Caco-2 (cell line): ENCODE measurements at regions not wholly inside any gene's neighbourhood (a gene's known extent, or its start where the extent isn't known, plus 50 kb on each side); places are given as distances from the start of the nearest gene placed in this dataset.

Source experiments
- BruUV-seq: library from RNA; stranded (reverse); fragments of 400-500 nt; replicated peaks from 2 replicates; lab custom pipeline; 2021; lab: Mats Ljungman, UMichigan
- CTCF ChIA-PET: fragments of 300-600 bp; sonication (Branson Sonifier 250); formaldehyde crosslinking; loops from one replicate; lab custom pipeline; 2022; ENCODE audit warnings: antibody characterized with exemption; lab: Charles Lee
- POLR2A ChIA-PET: fragments of 300-600 bp; sonication (Branson Sonifier 250); formaldehyde crosslinking; loops from one replicate; lab custom pipeline; 2022; ENCODE audit warnings: antibody characterized with exemption; lab: Charles Lee
- DNase-seq, 2 experiments: peaks; one replicate each; pipeline versions ENCODE4 v3.0.0 to v3.0.0-alpha.2; 2020 to 2022
- H3K27me3 ChIP-seq: replicated peaks from 2 replicates; pipeline ENCODE4 v1.6.0; 2011; ENCODE audit warnings: low read length; ENCODE audit not compliant: control insufficient read depth, insufficient read depth
- H3K36me3 ChIP-seq: 2 replicates; pipeline ENCODE4 v1.5.1; 2011; ENCODE audit warnings: low read length; ENCODE audit not compliant: control insufficient read depth, insufficient read depth
- H3K4me1 ChIP-seq: fragments of 250-450 bp; sonication (Bioruptor Pico); 2 replicates; pipeline ENCODE4 v1.5.1; 2020; ENCODE audit warnings: mild to moderate bottlenecking
- H3K4me3 ChIP-seq: 2 replicates; pipeline ENCODE4 v1.5.1; 2011; ENCODE audit warnings: low read depth, mild to moderate bottlenecking, control low read depth, low read length
- H3K9me3 ChIP-seq: fragments of 250-450 bp; sonication (Bioruptor Pico); 2 replicates; pipeline ENCODE4 v1.5.1; 2020; ENCODE audit warnings: mild to moderate bottlenecking, moderate library complexity
- H3K27ac Mint-ChIP-seq: one replicate; pipeline ENCODE4 v1.8.0; 2022; ENCODE audit warnings: mixed read lengths; ENCODE audit not compliant: unreplicated experiment
- H3K27me3 Mint-ChIP-seq: one replicate; pipeline ENCODE4 v1.8.0; 2022; ENCODE audit warnings: mixed read lengths; ENCODE audit not compliant: insufficient read depth, unreplicated experiment
- H3K36me3 Mint-ChIP-seq: one replicate; pipeline ENCODE4 v1.8.0; 2022; ENCODE audit warnings: mild to moderate bottlenecking, mixed read lengths; ENCODE audit not compliant: insufficient read depth, unreplicated experiment
- H3K4me1 Mint-ChIP-seq: one replicate; pipeline ENCODE4 v1.8.0; 2022; ENCODE audit warnings: low read depth, mixed read lengths; ENCODE audit not compliant: unreplicated experiment
- H3K4me3 Mint-ChIP-seq: one replicate; pipeline ENCODE4 v1.8.0; 2022; ENCODE audit warnings: mild to moderate bottlenecking, moderate library complexity, mixed read lengths; ENCODE audit not compliant: unreplicated experiment
- H3K9me3 Mint-ChIP-seq: one replicate; pipeline ENCODE4 v1.8.0; 2022; ENCODE audit warnings: mixed read lengths; ENCODE audit not compliant: unreplicated experiment
- CTCF ChIP-seq, 2 experiments: fragments of 200-600 bp in 1 of 2; IDR thresholded peaks; 1 replicate in 1 of 2; 2 replicates in 1 of 2; pipeline versions ENCODE4 v1.5.1 to v1.8.0; 2011 to 2022; ENCODE audit warnings: antibody characterized with exemption in 1 of 2, control low read depth in 1 of 2, inconsistent platforms in 1 of 2, low read depth in 1 of 2, low read length in 1 of 2, mild to moderate bottlenecking in 1 of 2, moderate library complexity in 1 of 2; ENCODE audit not compliant: insufficient read depth in 1 of 2, severe bottlenecking in 1 of 2, unreplicated experiment in 1 of 2
- intact Hi-C: fragments of 100-400 bp; cut with micrococcal nuclease; formaldehyde crosslinking; loops from one replicate; pipeline ENCODE4 v1.10.0; 2022; ENCODE audit not compliant: unreplicated experiment

- DNase-seq: no peak
- CTCF ChIA-PET: no interaction called here
- BruUV-seq: no TSS peak
These were observed 356.9 kb downstream of the KIF16B start for GRCh38 chr20:16216227-16216913.

GRCh38 chr20:16215041-16215440 lies 358.2 kb downstream of the KIF16B start:
- Histone ChIP-seq H3K27me3 (no peaks in the 10 kb centered on the region), H3K9me3 (no peaks in the 10 kb centered on the region), H3K36me3 (no peaks in the 10 kb centered on the region), H3K4me1 (no peaks in the 10 kb centered on the region), H3K4me3 (no peak overlapping the region)
- no TSS peak for BruUV-seq
- no peaks in the 10 kb centered on the region for H3K4me1 Mint-ChIP-seq
- H3K4me3 Mint-ChIP-seq: no peak overlapping the region
- H3K27me3 Mint-ChIP-seq: no peaks in the 10 kb centered on the region
- ChIA-PET POLR2A (no interaction called here), CTCF (interaction anchor here (0.7 kb wide), 1 partner anchor 326 kb away, joined by 6 read pairs; no protein-coding TSS in a partner anchor)
- DNase-seq: no peak
- intact Hi-C loops: no loop called here
- H3K9me3 Mint-ChIP-seq: peaks cover 7% of the 10 kb centered on the region
- no peaks in the 10 kb centered on the region for H3K36me3 Mint-ChIP-seq
- H3K27ac Mint-ChIP-seq: no peak overlapping the region
- no peak for TF ChIP-seq CTCF (IDR thresholded peaks at IDR 0.05; ENCODE audit: insufficient read depth in 1 of 2, low read depth in 1 of 2, low read length in 1 of 2, severe bottlenecking in 1 of 2, unreplicated experiment in 1 of 2)

More at GRCh38 chr20:16216227-16216913, 356.9 kb downstream of the KIF16B start:
- POLR2A ChIA-PET: no interaction called here
- no peaks in the 10 kb centered on the region for H3K4me1 Mint-ChIP-seq
- H3K27ac Mint-ChIP-seq: no peak overlapping the region
- no peaks in the 10 kb centered on the region for H3K4me1 ChIP-seq
- no peaks in the 10 kb centered on the region for H3K27me3 Mint-ChIP-seq
- TF ChIP-seq CTCF (IDR thresholded peaks at IDR 0.05; ENCODE audit: insufficient read depth in 1 of 2, low read depth in 1 of 2, low read length in 1 of 2, severe bottlenecking in 1 of 2, unreplicated experiment in 1 of 2): no peak
- intact Hi-C loops: no loop called here
- H3K9me3 ChIP-seq: no peaks in the 10 kb centered on the region
- no peaks in the 10 kb centered on the region for H3K36me3 Mint-ChIP-seq
- H3K27me3 ChIP-seq: no peaks in the 10 kb centered on the region
- no peak overlapping the region for H3K4me3 ChIP-seq
- no peak overlapping the region for H3K4me3 Mint-ChIP-seq
- peaks cover 14% of the 10 kb centered on the region for H3K9me3 Mint-ChIP-seq
- H3K36me3 ChIP-seq: no peaks in the 10 kb centered on the region

GRCh38 chr20:16212790-16213189 lies 360.5 kb downstream of the KIF16B start:
- H3K4me3 Mint-ChIP-seq: no peak overlapping the region

More at GRCh38 chr20:16212790-16213189, 360.5 kb downstream of the KIF16B start:
- Mint-ChIP-seq H3K27ac (no peak overlapping the region), H3K27me3 (no peaks in the 10 kb centered on the region), H3K4me1 (no peaks in the 10 kb centered on the region), H3K36me3 (no peaks in the 10 kb centered on the region), H3K9me3 (peaks cover 10% of the 10 kb centered on the region)
- intact Hi-C loops: no loop called here
- Histone ChIP-seq H3K36me3 (no peaks in the 10 kb centered on the region), H3K9me3 (no peaks in the 10 kb centered on the region), H3K4me3 (no peak overlapping the region), H3K27me3 (no peaks in the 10 kb centered on the region), H3K4me1 (no peaks in the 10 kb centered on the region)
- ChIA-PET CTCF (no interaction called here), POLR2A (no interaction called here)
- no peak for DNase-seq
- TF ChIP-seq CTCF (IDR thresholded peaks at IDR 0.05; ENCODE audit: insufficient read depth in 1 of 2, low read depth in 1 of 2, low read length in 1 of 2, severe bottlenecking in 1 of 2, unreplicated experiment in 1 of 2): no peak
- BruUV-seq: no TSS peak
